Iris pigment epithelial cell (primary cell): ENCODE measurements at regions not wholly inside any gene's neighbourhood (a gene's known extent, or its start where the extent isn't known, plus 50 kb on each side); places are given as distances from the start of the nearest gene placed in this dataset.

Experiments
- DNase-seq: peaks from one replicate; pipeline ENCODE4 v3.0.0-alpha.2; 2011; ENCODE audit warnings: low read depth

DNA sequence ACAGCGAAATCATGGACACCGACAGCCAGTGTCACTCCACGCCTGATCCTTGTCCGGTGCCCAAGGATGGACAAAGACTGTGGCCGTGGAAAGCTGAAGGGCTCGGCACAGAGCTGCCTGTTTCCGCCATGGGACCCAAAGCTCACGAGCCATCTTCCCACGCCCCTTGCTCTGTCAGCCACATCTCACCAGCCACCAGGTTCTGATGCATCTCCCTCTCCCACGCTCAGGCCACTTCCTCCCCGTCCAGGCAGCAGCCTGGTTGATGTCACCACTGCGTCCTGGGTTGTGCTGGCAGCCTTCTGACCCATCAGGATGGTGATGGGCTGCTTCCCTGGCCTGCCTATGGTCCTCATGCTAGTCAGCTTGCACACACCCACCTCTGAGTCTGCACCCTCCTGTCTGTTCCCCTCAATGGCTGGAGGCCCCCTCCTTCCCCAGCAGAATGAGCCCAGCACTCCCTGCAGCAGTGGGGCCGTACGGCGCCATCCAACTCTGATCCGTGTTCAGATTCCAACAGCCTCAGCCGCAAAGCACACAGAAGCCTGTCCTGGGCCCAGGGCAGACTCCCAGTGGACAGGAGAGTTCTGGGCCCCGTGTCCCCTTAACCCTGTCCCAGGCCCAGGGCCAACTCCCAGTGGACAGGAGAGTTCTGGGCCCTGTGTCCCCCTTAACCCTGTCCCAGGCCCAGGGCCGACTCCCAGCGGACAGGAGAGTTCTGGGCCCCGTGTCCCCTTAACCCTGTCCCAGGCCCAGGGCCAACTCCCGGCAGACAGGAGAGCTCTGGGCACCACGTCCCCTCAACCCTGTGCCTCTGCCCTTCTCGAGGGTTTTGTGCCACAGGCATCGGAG lies 259.5 kb downstream of the BRD1 start:
- no peak for DNase-seq

DNA sequence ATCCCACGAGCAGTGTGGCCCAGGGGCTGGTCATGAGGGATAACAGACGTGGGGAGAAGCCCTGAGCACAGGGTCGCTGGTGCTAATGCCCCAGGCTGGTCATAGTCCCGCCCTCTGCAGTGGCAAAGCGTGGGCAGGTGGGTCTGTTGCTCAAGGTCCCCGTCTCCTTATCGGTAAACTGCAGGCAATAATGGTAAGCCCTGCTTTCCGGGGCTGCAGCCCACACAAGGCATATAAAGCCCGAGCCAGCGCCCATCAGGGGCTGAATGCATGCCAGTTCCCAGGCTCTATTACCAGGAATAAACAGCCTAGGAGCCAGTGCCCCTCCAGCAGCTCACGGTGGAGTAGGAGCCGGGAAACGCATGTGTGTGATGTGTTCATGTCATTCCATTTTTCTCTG lies 261.0 kb downstream of the BRD1 start:
- no peak for DNase-seq

DNA sequence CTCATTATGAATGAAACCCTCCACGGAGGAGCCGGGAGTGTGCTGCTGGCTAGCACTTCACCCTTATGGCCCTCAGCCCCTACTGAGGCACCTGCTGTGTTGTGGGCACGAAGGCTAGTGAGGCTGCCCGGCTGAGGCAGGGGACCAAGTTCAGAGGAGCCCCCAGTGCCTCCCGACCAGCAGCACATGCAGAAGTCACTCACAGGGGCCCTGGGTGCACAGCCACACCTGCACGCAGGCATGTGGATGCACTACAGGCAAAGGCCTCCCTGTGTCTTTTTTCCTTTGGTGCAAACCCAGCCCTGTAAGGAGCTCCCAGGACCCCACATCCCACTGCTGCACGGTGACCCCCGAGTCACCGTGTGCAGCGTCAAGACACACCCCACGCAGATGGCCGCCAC lies 261.5 kb downstream of the BRD1 start:
- no peak for DNase-seq

DNA sequence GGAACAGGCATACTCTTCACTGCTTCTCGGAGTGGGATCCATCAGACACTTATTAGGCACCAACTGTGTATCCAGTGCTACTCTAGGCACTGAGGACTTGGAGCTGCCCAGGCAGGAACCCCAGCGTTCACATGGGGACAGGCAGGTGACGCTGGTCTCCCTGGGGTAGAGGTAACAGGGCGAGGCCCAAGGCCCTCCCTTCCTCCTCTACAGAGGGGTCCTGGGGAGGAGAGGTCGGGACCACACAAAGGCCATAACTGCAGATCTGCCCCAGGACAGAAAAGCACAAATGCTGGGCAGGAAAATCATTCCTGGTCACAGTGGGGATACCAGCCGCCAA lies 262.2 kb downstream of the BRD1 start:
- DNase-seq, result no peak

DNA sequence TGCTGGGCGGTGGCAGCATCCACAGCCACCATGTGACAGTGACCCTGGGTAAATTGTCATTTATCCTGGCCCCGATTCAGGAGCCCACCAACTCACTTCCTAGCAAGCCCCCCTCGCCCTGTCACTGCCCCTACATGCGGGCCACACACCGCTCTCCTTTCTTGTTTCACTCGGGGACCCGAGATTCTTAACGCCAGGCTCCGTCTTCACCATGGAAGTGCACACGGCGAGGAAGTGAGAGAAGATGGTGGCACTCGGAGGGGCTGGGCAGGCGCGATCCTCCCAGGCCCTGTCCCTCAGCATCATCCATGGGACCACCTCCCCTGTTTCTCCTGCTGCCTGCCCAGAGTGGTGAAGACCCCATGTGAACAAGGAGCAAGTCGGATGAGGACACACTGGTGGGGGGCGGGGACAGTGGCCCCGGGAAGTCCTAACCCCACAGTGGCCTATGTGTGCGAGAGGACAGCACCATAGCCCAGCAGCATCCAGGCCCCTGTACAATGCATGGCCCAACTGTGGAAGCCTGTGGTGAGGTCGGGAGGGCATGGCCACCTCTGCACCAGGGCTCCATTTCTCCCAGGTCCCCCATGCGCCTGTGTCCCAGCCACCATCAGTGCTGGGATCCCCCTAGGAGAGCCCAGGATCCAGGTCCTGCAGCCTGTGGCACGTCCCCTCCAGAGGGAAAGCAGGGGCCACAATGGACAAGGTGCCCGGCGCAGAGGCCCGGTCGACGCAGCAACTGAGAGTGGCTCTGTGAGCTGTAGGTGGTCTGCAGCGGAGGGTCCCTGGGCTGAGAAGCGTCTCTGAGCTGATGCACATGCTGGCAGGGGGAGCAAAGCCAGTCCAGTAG lies 262.8 kb downstream of the BRD1 start:
- DNase-seq, result no peak

DNA sequence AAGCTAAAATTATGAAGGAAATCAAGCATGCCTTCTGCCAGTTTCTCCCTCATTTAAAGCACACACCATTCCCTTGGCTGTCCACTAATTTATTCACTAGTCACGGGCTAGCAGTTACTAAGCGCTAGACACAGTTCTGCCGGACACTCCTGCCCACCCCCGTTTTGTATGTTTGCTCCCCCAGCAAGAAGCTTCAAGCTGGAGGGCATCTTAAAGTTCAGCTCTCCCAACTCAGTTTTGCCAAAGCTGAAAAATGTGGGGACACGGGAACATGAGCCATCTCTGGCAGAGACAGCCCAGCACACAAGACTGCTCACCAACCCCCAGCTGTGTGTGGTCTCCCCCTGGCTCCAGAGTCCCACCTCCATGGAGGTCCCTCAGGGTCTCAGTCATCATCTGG lies 263.6 kb downstream of the BRD1 start:
- DNase-seq, result no peak

DNA sequence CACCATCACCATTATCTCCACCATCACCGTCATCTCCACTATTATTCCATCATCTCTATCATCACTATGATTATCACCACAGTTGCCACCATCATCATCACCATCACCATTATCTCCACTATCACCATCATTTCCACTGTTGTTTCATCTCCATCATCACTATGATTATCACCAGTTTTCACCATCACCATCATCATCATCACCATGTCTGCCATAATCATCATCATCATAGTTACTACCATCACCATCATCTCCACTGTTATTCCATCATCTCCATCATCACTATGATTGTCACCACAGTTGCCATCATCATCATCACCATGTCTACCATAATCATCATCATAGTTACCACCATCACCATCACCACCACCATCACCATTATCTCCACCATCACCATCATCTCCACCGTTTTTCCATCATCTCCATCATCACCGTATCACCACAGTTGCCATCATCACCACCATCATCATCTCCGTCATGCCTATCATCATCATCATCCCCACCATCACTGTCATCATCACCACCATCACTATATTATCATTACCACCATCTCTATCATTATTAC lies 264.9 kb downstream of the BRD1 start:
- no peak for DNase-seq

DNA sequence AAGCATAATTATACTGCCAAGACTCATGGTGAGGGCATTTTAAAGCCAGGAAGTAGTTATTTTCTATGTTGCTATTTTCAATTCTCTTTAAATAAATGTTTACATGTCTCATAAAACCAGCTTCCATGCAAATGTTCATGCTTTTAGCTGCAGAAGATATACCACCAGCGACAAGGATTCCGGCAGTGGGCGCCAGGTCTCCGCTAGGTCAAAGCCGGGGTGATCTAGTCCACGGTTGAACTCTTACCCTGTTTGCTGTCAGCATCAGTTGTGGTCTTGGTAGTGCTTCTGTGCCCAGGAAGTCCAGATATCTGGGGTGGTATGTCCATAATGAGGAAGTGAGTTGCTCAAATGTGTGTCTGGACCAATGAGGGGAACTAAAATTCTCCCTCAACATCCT lies 265.7 kb downstream of the BRD1 start:
- no peak for DNase-seq

DNA sequence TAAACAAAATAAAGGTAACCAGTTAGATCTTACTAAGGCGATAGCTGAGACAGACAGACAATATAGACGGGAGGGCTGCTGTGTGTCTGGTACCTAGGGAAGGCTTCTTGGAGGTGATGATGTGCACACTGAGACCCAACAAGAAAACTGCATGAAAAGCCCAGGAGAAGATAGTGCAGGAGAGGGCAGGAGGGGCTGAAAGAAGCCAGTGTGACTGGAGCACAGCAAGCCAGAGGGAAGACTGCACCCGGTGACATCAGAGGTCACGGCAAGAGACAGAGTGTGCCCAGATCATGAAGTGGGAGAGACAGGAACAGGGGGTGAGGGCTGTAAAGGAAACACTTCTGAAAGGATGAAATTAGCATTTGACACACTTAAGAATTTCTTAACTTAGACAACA lies 266.3 kb downstream of the BRD1 start:
- no peak for DNase-seq

DNA sequence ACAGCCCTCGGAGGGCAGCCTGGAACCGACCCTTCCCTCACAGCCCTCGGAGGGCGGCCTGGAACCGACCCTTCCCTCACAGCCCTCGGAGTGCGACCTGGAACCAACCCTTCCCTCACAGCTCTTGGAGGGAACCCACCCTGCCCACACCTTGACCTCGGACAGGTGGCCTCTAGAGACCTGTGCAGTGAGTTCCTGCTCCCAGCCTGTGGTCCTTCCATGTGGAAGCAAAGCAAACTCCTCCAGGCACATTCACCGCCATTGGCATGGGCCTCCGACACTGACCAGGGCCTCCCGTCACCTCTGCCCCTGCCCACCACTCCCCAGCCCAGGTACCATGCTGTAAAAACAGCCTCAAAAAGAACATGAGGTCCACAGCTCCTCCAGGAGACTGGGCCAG lies 272.1 kb downstream of the BRD1 start:
- no peak for DNase-seq

DNA sequence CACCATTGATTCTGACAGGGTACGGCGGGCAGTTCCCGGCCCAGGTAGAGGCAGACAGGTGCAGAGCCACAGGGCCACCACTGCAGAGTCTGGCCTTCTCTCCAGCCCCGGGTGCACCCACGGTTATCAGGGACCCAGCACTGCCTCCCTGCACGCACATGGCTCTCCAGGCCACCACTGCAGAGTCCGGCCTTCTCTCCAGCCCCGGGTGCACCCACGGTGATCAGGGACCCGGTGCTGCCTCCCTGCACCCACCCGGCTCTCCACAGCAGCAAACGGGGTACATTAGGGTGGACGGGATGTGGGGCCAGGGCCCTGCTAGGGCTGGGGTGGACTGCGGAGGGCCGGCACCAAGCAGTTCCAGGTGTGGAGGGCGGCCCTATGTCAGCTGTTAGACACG lies 272.9 kb downstream of the BRD1 start:
- DNase-seq, result no peak

DNA sequence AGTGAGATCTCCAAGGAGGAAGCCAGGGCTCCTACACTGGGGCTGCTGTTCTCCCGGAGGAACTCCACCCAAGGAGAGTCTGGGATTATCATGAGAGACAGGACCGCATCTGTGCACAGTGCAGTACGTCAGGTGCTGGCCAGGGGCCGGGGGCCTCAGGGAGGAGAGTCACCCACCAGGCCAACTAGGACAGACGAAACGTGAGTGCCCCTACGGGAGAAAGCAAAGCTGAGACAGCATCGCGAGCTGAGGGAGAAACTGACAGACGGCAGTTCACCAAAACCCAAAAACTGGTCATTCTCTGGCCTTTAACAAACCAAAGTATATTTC lies 273.4 kb downstream of the BRD1 start:
- DNase-seq, result no peak

DNA sequence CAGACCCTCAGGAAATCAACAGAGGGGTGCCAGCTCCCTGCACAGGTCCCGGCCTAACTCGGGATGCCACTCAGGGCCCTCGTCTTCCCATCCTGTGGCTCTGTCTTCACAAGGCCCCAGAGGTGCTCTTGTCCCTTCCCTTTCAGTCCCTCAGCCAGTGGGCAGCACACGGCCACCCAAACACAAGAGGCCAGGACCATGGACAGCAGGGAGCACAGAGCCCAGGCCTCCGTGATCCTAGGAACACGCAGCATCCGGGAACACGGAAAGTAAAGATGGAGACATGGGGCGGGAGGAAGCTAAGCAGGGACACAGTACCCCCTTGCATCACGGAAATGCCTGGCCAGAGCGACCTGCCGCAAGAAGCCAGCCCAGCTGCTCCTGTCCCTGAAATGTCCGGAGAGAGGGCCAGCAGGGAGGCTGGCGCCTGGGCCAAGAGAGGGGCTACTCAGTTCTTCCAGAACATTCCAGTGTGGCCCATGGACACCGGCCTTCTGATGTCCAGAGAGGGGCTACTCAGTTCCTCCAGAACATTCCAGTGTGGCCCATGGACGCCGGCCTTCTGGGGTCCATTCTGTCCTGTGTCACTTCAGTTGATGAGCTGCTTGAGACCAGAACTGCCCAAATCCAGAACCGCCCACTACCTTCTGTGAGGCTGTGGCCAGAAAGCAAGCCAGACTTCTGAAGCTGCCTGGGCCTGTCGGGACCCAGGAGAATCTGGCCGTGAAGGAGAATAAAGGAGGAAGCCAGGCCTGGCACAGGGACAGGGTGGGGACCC lies 274.0 kb downstream of the BRD1 start:
- no peak for DNase-seq

DNA sequence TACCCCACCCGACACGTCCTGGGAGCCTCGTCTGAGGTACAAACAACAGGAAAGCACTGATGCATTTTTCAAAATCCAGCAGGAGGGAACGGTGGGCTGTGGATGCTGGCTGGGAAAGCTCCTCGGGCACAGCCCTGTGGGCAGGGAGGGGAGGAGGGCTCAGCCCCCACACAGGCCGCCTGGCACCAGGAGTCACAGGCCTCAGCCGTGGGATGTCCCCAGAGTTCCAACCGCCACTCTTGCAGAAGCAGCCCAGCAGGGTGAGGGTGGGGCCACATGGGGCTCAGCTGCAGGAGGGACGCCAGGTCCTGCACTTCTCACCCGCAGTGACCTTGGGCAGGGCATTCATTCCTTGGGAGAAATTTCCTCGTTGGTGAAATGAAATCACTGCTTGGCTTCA lies 274.6 kb downstream of the BRD1 start:
- no peak for DNase-seq

DNA sequence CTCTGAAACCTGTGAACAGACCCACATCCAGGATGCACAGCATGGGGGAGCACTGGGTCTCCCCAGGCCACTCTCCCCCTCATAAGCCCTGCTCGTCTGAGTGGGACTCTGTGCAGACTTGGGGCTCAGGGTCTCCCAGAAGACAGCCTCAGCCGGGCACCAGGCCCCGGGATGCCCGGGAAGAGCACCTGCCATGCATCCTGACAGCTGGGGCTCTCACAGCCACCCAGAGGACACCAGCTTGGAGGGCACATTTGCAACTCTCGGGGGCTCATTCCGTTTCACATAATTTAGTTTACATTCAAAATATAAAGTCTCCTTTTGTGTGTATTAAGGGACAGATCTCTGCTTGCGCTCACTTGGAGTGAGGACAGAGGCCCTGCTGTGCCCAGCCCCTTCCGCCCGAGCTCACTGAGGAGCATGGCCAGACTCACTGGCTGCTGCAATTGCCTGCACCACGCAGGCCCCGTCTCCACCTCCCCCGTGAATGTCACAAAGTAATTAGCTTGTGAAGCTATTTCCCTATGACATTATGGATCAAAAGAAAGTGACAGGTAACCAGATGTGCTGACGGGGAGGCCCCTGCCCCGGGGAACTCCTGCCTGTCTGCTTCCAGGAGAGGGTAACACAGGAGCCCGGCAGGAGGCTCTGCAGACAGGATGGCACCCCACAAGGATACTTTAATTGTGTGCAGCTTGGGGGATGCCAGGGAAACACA lies 275.6 kb downstream of the BRD1 start:
- DNase-seq, result no peak

DNA sequence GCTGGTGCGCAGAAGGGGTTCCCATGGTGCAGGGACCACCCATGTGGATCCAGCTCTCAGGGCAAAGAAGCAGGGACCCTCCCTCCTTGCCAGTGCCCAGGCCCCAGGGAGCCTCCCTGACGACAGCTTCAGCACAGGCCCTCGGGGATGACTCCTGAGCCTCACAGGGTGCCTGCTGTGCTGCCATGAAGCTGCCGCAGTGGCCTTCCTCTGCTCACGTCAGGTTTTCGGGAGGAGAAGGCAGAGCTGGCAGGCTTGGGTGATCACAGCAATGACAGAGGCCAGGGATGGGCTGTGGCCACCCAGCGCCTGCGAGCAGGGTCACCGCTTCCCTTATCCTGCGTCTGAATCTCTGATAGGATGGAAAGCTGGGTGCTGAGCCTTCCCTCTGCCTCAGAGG lies 276.2 kb downstream of the BRD1 start:
- DNase-seq, result no peak

DNA sequence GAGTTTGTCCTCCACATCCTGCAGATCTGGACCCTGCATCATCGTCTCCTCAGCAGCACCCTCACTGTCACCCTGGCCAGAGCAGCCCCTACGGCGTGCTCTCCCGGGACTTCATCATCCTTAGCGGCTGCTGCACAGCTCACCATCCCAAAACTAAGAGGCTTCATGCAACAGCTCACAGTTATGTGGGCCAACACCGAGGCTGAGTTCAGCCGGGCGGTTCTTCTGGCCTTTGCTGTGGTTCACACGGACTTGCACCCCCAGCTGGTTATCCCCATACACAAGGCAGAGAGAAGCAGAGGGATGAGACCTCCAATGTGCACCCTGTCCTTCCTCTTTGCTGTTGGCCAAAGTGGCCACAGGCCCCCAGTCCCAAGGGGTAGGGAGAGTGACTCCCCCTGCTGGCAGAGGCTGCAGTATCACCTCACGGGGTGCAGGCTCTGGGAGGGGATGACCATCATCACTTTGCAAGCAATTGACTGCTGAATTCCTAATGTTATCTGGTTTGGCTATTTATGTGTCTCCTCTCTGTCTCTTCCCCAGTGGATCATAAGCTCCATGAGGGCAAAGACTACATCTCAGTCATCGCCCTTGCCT lies 276.8 kb downstream of the BRD1 start:
- no peak for DNase-seq

DNA sequence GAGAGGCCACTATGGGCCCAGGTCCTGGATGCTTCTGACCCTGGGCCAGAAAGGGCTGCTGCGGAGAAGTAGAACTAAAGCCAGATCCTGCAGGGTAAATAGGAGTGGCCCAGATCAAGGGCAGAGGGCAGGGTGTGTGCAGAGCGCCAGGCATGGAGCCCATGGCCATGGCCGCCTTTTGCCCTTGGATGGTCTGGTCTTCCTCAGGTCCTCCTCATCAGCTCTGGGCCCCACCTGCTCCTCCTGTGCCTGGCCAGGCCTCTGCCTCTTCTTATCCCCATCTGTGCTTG lies 277.6 kb downstream of the BRD1 start:
- no peak for DNase-seq

DNA sequence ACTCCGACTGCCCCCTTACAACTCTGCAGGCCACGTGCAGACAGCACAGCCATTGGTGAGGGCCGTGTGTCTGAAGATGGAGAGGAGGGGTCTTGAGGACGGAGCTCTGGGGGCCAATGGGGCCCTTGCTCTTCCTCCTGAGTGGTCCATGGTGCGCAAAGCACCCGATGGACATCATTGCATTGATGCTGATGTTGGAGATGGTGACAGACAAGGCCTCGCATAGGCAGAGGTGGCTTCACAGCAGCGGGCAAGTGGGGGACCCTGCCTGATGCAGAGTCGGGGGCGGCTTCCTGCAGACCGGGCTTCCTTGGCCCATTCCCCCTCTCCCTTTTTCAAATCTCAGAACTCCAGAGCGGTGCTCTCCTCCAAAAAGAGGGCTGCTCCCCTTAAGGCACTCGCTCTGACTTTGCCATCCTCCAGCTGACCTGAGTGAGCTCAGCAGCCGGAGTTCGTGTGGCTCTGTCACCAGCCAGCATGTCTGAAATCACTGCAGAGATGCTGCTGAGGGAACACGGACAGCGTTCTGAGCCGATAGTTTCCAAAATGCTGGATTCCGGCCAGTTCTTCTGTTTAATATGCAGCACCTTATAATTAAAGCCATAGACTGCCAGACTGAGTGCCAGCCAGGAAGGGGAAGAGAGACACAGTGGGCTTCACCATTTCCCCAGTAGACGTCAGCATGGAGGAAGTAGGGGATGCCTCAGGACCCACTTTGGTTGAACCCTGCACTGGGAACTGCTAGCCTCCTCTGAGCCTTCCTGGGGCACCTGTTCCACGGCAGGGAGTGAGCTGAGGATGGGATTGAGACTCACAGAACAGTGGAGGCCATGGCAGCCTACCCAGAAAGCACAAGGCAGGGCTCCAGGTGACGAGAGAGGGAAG lies 278.2 kb downstream of the BRD1 start:
- DNase-seq, result no peak

DNA sequence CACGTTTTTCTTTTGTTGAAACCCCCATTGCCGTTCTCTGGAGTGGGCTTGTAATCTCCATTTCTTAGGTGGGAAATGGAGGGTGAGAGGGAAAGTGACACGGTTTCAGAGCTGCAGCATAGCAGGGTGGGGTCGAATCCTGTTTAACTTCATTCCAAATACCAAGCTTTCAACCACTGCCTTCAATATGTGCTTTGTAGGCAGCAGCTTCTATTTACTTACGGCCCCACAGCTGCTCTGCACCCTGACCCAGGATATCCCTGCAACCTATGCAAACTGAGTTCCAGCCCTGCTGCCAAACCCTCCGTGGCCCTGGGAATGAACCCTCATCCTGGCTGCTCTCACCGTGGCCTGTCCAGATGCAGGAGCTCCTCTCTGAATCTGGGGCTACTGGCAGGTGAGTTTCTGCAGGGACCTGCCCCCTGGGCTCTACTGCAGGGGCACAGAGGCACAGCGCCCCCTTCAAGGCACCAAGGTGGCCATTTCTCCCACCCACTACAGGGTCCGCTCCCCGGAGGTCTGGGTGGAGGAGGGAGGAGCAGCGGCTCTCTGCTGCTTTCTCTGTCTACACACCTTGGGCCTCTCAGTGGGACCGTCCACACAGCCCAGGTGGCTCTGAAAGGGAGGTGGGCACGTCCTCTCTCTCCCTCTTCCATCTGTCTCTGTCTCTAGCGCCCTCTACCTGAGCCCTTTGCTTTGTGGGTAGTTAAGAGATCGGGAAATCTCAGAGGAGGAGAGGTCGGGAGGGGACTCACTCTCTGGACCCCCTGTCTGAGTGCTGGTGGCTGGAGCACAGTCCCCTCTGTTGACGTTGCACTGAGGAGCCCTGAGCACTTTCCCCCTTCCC lies 279.1 kb downstream of the BRD1 start:
- DNase-seq, result no peak
